ENCODE measurements at regions not wholly inside any gene's neighbourhood (a gene's known extent, or its start where the extent isn't known, plus 50 kb on each side); places are given as distances from the start of the nearest gene placed in this dataset.

DNA sequence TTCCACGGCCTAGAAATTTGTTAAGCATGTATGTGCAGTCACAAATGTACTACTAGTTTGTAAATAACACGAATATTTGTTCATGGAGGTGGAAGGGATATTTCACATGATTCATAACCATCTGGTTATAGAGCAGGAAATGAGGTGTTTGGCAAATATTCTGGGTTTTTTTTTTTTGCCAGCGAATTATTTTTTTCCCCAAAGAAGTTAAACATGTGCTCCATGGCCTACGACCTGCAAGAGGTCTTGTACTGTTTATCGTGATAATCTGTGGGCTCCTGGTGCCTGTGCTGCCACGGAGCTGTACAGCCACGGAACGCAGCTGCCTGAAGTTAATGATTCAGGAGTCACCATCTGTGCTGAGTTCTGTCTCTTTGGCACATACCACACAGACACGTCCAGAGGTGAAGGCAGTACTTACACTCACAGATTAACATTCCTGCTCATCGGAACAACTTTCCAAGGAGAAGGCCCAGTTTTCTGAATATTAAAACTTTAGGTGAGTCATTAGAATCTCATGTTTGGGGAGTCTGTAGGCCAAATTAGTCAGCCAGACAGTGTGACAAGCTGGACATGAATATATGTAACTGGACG lies 156.3 kb downstream of the TMX1 start:
- no peaks in the 10 kb centered on the region for H3K27me3 ChIP-seq
- H3K27ac ChIP-seq = peak overlapping the region; percentile 55 to 75
- intact Hi-C loops (cut with DNase I) = no loop called here
- peak; percentile 45 for ATAC-seq
- no peaks in the 10 kb centered on the region for H3K36me3 ChIP-seq
- DNase-seq = no peak
- peaks cover 0 to 4% of the 10 kb centered on the region in 2 donors for H3K4me1 ChIP-seq
- no peak overlapping the region for H3K4me3 ChIP-seq
- no peak for TF ChIP-seq CTCF (IDR thresholded peaks at IDR 0.05)
- no peaks in the 10 kb centered on the region for H3K9me3 ChIP-seq

DNA sequence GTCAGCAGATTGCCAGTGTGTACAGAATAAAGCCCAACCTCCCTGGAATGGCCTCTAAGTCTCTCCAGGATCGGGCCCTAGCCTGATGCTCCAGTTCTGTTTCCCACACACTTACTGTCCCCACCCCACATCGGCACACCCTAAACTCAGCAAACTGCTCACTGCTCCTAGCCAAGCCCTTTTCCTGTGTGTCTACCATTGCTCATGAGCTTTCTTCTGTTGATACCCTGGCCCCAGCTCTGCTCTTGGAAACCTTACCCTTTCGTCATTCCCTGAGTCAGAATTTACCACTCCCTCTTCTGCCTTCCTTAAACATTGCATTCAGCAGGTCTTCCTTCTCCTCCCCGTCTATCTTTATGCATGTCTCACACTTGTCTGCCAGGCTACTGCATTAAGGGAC lies 158.9 kb downstream of the TMX1 start:
- H3K4me3 ChIP-seq = no peak overlapping the region
- no peak overlapping the region for H3K27ac ChIP-seq
- intact Hi-C loops (cut with DNase I) = no loop called here
- no peaks in the 10 kb centered on the region for H3K36me3 ChIP-seq
- no peak for TF ChIP-seq CTCF (IDR thresholded peaks at IDR 0.05)
- peaks cover 0 to 4% of the 10 kb centered on the region in 2 donors for H3K4me1 ChIP-seq
- DNase-seq = no peak
- no peak for ATAC-seq
- no peaks in the 10 kb centered on the region for H3K9me3 ChIP-seq
- H3K27me3 ChIP-seq = no peaks in the 10 kb centered on the region

- TF ChIP-seq CTCF (IDR thresholded peaks at IDR 0.05) = no peak
- peaks cover 0 to 4% of the 10 kb centered on the region in 2 donors for H3K4me1 ChIP-seq
- intact Hi-C loops (cut with DNase I) = no loop called here
- H3K4me3 ChIP-seq = no peak overlapping the region
- DNase-seq = no peak
- no peaks in the 10 kb centered on the region for H3K9me3 ChIP-seq
- H3K27me3 ChIP-seq = no peaks in the 10 kb centered on the region
- ATAC-seq = no peak
- no peak overlapping the region for H3K27ac ChIP-seq
- no peaks in the 10 kb centered on the region for H3K36me3 ChIP-seq
Measured at GRCh38 chr14:51400139-51400538, 160.1 kb downstream of the TMX1 start.

GRCh38 chr14:51401272-51401671 lies 161.2 kb downstream of the TMX1 start:
- no peaks in the 10 kb centered on the region for H3K9me3 ChIP-seq
- peak; percentile 65 for ATAC-seq
- no peak for DNase-seq
- no peak overlapping the region for H3K4me3 ChIP-seq
- peak overlapping the region in 1 of 2 donors; percentile 58 for H3K27ac ChIP-seq
- no peaks in the 10 kb centered on the region for H3K27me3 ChIP-seq
- H3K4me1 ChIP-seq = peaks cover 0 to under 1% of the 10 kb centered on the region in 2 donors
- intact Hi-C loops (cut with DNase I) = no loop called here
- no peak for TF ChIP-seq CTCF (IDR thresholded peaks at IDR 0.05)
- H3K36me3 ChIP-seq = no peaks in the 10 kb centered on the region

- H3K9me3 ChIP-seq = no peaks in the 10 kb centered on the region
- TF ChIP-seq CTCF (IDR thresholded peaks at IDR 0.05) = no peak
- intact Hi-C loops (cut with DNase I) = no loop called here
- DNase-seq (no peak), ATAC-seq (no peak)
- no peaks in the 10 kb centered on the region for H3K4me1 ChIP-seq
- H3K4me3 ChIP-seq = no peak overlapping the region
- H3K27ac ChIP-seq = peak overlapping the region in 1 of 2 donors; percentile 58
- H3K27me3 ChIP-seq = no peaks in the 10 kb centered on the region
- H3K36me3 ChIP-seq = no peaks in the 10 kb centered on the region
Measured at GRCh38 chr14:51401756-51402155, 161.7 kb downstream of the TMX1 start.

All from left lung (tissue), 4 donors.